Kidney (tissue), 13 donors: ENCODE measurements at regions not wholly inside any gene's neighbourhood (a gene's known extent, or its start where the extent isn't known, plus 50 kb on each side); places are given as distances from the start of the nearest gene placed in this dataset.

ENCODE experiments used
- DNase-seq, 5 donors: peaks; one replicate each; pipeline ENCODE4 v3.0.0-alpha.2; 2013 to 2020
- FAIRE-seq: peaks from 2 replicates; lab custom pipeline; 2012; peaks lifted over from hg19 to GRCh38; lab: Jason Lieb, UNC
- H3K27ac ChIP-seq, 2 donors: one replicate each; pipeline ENCODE4 v1.7.0; 2013; ENCODE audit warnings: low read depth in 2 of 2, low read length in 2 of 2, inconsistent platforms in 1 of 2
- H3K27me3 ChIP-seq: one replicate; pipeline ENCODE4 v1.7.1; 2013; ENCODE audit warnings: low read length, inconsistent platforms; ENCODE audit not compliant: control insufficient read depth, insufficient read depth
- H3K36me3 ChIP-seq, 3 donors: one replicate each; pipeline versions ENCODE4 v1.7.0 to v1.7.1; 2013; ENCODE audit warnings: low read length in 3 of 3, control low read depth in 1 of 3, inconsistent platforms in 1 of 3; ENCODE audit not compliant: insufficient read depth in 3 of 3, control insufficient read depth in 2 of 3
- H3K4me1 ChIP-seq, 3 donors: one replicate each; pipeline versions ENCODE4 v1.7.0 to v1.7.1; 2013; ENCODE audit warnings: low read length in 3 of 3, inconsistent platforms in 1 of 3, low read depth in 1 of 3; ENCODE audit not compliant: control insufficient read depth in 2 of 3, insufficient read depth in 2 of 3
- H3K4me3 ChIP-seq, 3 donors: one replicate each; pipeline versions ENCODE4 v1.7.0 to v1.8.1; 2013; ENCODE audit warnings: low read length in 3 of 3, control low read depth in 1 of 3, inconsistent platforms in 1 of 3
- H3K9ac ChIP-seq, 3 donors: one replicate each; pipeline versions ENCODE4 v1.7.0 to v1.7.1; 2013; ENCODE audit warnings: low read length in 3 of 3, control low read depth in 1 of 3, inconsistent platforms in 1 of 3
- H3K9me3 ChIP-seq, 3 donors: one replicate each; pipeline versions ENCODE4 v1.7.0 to v1.7.1; 2013; ENCODE audit warnings: low read length in 3 of 3, control low read depth in 1 of 3, inconsistent platforms in 1 of 3; ENCODE audit not compliant: control insufficient read depth in 2 of 3, insufficient read depth in 1 of 3
- intact Hi-C: fragments of 100-400 bp; cut with DNase I; formaldehyde crosslinking; loops from one replicate; pipeline ENCODE4 v1.11.1; 2022
- TF ChIP-seq, protein P1 (sequence below): IDR thresholded peaks from 3 replicates; pipeline ENCODE4 v1.5.1; 2012; ENCODE audit warnings: mild to moderate bottlenecking, moderate library complexity, borderline replicate concordance; ENCODE audit not compliant: insufficient read depth; ENCODE audit errors: extremely low read depth
- donor health status: control.
- donor health status: control.
- donor health status: control.
- donor health status: control.
- donor health status: control.
- donor health status: DM: yes; HTN: yes; CAD: no.
- donor health status: Normal renal cell carcinoma (clear cell type).

DNA sequence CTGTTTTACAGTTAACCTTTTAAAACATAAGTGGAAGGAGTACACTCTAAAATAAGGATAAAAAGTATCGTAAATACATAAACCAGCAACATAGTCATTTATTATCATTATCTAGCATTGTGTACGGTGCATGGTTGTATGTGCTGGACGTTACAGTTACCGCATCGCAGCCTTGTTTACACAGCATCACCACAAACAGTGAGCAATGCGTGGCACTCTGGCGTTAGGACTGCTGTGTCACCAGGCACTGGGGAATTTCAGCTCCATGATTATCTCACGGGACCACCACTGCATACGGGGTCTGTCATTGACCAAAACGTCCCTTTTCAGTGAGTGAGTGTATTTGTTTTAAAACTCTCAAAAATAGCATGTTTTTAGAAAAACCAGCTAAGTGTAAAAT is 103.0 kb upstream of the SNTG2 start:
- Histone ChIP-seq H3K9ac (no peak overlapping the region), H3K27me3 (peaks cover 2% of the 10 kb centered on the region), H3K4me3 (no peak overlapping the region), H3K27ac (no peak overlapping the region), H3K4me1 (no peaks in the 10 kb centered on the region), H3K9me3 (no peaks in the 10 kb centered on the region), H3K36me3 (no peaks in the 10 kb centered on the region)
- DNase-seq (no peak), FAIRE-seq (no peak)
- TF ChIP-seq, protein P1, sequence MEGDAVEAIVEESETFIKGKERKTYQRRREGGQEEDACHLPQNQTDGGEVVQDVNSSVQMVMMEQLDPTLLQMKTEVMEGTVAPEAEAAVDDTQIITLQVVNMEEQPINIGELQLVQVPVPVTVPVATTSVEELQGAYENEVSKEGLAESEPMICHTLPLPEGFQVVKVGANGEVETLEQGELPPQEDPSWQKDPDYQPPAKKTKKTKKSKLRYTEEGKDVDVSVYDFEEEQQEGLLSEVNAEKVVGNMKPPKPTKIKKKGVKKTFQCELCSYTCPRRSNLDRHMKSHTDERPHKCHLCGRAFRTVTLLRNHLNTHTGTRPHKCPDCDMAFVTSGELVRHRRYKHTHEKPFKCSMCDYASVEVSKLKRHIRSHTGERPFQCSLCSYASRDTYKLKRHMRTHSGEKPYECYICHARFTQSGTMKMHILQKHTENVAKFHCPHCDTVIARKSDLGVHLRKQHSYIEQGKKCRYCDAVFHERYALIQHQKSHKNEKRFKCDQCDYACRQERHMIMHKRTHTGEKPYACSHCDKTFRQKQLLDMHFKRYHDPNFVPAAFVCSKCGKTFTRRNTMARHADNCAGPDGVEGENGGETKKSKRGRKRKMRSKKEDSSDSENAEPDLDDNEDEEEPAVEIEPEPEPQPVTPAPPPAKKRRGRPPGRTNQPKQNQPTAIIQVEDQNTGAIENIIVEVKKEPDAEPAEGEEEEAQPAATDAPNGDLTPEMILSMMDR, result no peak
- intact Hi-C loops, result no loop called here

- TF ChIP-seq, protein P1, result no peak
- intact Hi-C loops, result no loop called here
- Histone ChIP-seq H3K4me1 (no peaks in the 10 kb centered on the region), H3K4me3 (no peak overlapping the region), H3K9ac (no peak overlapping the region), H3K27ac (no peak overlapping the region), H3K36me3 (no peaks in the 10 kb centered on the region), H3K9me3 (no peaks in the 10 kb centered on the region), H3K27me3 (peaks cover 2% of the 10 kb centered on the region)
- no peak for DNase-seq
- FAIRE-seq, result no peak
These were observed 105.9 kb upstream of the SNTG2 start for GRCh38 chr2:844715-845114.

- H3K36me3 ChIP-seq, result no peaks in the 10 kb centered on the region
- H3K4me3 ChIP-seq, result no peak overlapping the region
- intact Hi-C loops, result no loop called here
- no peak overlapping the region for H3K9ac ChIP-seq
- H3K27ac ChIP-seq, result no peak overlapping the region
- FAIRE-seq (no peak), DNase-seq (peak in 3 of 5 donors; percentile 43 to 53 (median 47))
- peaks cover 2% of the 10 kb centered on the region for H3K27me3 ChIP-seq
- H3K4me1 ChIP-seq, result no peaks in the 10 kb centered on the region
- no peaks in the 10 kb centered on the region for H3K9me3 ChIP-seq
- TF ChIP-seq, protein P1, result no peak
These were observed 108.4 kb upstream of the SNTG2 start for GRCh38 chr2:842151-842803.

DNA sequence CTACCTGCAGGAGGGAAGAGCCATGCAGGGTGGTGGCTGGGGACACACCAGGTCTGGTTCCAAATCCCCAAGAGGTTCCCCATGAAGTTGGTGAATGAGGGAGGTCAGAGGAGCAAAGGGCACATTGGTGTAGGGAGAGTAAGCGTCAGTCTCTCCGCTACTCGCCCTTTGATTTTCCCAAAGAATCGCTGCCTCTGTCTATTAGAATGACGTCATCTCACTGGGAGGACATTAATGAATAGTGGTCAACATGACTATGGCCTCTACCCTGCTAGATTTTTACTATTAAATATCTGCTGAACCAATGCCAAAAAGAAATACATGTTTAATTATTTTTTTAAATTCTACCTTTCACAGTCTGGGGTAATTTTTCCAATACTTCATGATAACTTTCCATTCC is 109.6 kb upstream of the SNTG2 start:
- intact Hi-C loops, result no loop called here
- Histone ChIP-seq H3K4me1 (no peaks in the 10 kb centered on the region), H3K36me3 (no peaks in the 10 kb centered on the region), H3K27ac (no peak overlapping the region), H3K4me3 (no peak overlapping the region), H3K9ac (no peak overlapping the region), H3K27me3 (peaks cover 2% of the 10 kb centered on the region), H3K9me3 (no peaks in the 10 kb centered on the region)
- TF ChIP-seq, protein P1, result no peak
- FAIRE-seq (no peak), DNase-seq (no peak)
